ENCODE measurements at regions not wholly inside any gene's neighbourhood (a gene's known extent, or its start where the extent isn't known, plus 50 kb on each side); places are given as distances from the start of the nearest gene placed in this dataset.
A peak's percentile ranks its signal among the peaks of the same experiment; 100 is the strongest.

DNA sequence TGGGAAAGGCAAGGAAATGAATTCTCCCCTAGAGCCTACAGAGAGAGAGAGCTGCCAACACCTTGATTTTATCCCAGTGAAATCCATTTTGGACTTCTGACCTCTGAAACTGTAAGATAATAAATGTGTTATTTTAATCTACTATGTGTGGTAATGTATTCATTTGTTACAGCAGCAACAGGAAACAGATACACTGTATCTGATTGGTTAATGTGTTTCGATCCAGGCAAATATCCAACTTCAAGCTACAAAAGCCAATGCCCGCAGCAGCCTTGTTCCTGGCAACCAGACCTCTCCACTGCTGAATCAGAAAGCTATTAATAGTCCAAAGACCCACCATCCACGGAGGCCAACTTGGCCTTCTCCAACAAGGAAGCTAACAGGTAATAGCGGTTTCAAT, 318.1 kb downstream of the PTTG2 start:
- H3K4me3 ChIP-seq: no peak overlapping the region
- no peak overlapping the region for H3K27ac ChIP-seq
- H3K9me3 ChIP-seq (replicated peaks): no peaks in the 10 kb centered on the region
- no peaks in the 10 kb centered on the region for H3K36me3 ChIP-seq
- H3K4me1 ChIP-seq (replicated peaks): peaks cover 3% of the 10 kb centered on the region; the same call in 1 of the 2 replicates
- DNase-seq (ENCODE audit: low read depth in 1 of 2, low spot score in 2 of 2): no peak
- H3K27me3 ChIP-seq (replicated peaks): no peaks in the 10 kb centered on the region

DNA sequence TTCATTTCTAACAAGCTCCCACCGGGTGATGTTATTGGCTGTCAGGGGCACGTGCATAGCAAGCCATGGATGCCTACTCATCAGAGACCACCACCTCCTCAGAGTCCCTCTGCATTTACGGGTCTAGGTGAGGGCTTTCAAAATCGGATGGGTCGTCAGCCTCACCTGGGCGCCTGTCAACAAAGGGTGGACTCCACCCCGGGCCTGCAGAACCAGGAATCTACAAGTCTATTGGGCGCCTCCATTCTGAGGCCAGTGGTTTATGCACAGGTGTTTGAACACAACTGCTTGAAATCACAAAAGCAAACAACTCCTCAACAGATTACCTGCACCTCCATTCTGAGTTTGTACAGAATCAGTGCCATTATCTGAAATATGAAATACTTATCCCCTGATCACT, 318.9 kb downstream of the PTTG2 start:
- H3K9me3 ChIP-seq (replicated peaks): no peaks in the 10 kb centered on the region
- H3K27ac ChIP-seq: no peak overlapping the region
- H3K4me3 ChIP-seq: no peak overlapping the region
- DNase-seq (ENCODE audit: low read depth in 1 of 2, low spot score in 2 of 2): no peak
- H3K27me3 ChIP-seq (replicated peaks): no peaks in the 10 kb centered on the region
- no peaks in the 10 kb centered on the region for H3K36me3 ChIP-seq
- H3K4me1 ChIP-seq (replicated peaks): peaks cover 3% of the 10 kb centered on the region; the same call in 1 of the 2 replicates

DNA sequence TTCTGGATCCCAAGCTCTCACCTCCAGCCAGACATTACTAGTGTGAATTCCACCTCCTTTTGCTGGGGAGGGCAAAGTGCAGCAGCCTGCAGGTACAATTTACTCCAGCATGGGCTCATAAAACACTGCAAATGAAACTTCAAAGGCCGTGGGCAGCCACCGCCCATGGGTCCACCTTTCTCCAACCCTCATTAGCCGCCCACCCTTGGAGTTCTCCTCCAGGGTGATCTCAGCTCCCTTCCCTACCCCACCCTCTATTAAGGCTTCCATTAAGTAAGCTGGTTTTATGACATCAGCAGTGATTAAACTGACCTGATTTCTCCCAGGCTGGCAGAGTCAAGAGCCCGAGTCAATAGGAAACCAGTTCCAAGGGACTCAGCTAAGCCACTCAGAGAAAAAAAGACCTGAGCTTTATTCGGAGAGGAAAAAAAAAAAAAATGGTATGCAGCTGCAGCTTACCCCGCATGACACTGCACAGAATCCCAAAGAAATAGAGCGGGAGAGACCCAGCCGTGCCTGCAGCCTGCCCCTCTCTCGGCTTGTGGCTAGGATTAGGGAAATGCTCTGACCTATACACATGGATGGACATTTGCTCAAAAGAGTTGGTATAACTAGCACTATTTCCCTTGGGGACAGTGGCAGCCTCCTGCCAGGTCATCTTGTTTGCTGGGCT, 319.6 kb downstream of the PTTG2 start:
- peaks cover 3% of the 10 kb centered on the region; the same call in 1 of the 2 replicates for H3K4me1 ChIP-seq (replicated peaks)
- H3K27me3 ChIP-seq (replicated peaks): no peaks in the 10 kb centered on the region
- no peak overlapping the region for H3K4me3 ChIP-seq
- H3K9me3 ChIP-seq (replicated peaks): no peaks in the 10 kb centered on the region
- H3K27ac ChIP-seq: no peak overlapping the region
- no peak for DNase-seq (ENCODE audit: low read depth in 1 of 2, low spot score in 2 of 2)
- no peaks in the 10 kb centered on the region for H3K36me3 ChIP-seq

DNA sequence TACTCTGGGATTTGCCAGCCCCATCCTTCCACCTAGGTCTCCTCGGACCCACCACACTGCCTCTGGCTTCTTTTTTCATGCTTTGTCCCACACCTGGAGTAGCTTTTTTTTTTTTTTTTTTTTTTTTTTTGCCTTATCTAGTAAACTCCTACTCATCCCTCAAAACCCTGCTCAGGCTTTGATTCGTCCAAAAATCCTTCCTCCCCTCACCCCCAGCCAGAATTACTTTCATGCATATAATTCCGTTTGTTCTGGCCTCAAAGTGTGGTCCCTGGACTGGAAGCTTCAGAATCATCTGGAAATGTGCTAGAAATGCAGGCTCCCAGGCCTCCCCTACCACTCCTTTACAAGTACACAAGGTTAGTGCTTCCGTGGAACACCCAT, 320.1 kb downstream of the PTTG2 start:
- DNase-seq (ENCODE audit: low read depth in 1 of 2, low spot score in 2 of 2): no peak
- H3K4me1 ChIP-seq (replicated peaks): peaks cover 3% of the 10 kb centered on the region; the same call in 1 of the 2 replicates

DNA sequence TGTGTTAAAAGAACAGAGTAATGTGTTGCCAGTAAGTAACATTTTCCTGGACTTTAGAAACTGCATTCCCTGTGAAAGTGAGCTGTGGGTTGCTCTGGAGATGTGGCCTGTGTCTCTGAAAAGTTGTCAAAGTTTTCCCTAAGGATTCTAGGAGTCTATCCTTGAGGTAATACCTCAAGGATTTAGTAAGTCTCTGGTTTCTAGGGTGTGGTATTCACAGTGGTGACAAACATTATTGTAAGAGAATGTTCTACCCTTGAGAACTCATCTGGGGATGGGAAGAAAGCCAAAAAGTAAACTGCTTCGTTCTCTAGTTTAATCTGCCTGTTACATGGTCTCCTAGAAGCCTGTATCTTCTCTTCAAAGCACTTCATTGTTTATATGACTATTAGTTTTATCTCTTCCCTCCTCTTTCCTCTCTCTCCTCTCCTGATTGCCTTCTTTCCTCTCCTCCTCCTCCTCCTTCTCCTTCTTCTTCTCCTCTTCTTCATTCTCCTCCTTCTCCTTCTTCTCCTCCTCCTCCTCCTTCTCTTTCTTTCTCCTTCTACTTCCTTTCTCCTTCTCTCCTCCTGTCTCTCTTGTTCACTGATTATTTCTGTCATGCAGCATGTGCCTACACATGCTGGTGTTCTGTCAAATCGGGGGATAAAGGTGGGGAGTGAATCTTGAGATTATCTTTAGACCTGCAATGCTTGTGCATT, 321.3 kb downstream of the PTTG2 start:
- Histone ChIP-seq H3K4me3 (no peak overlapping the region), H3K27ac (no peak overlapping the region), H3K4me1 (replicated peaks) (peaks cover 3% of the 10 kb centered on the region; the same call in 1 of the 2 replicates), H3K27me3 (replicated peaks) (no peaks in the 10 kb centered on the region), H3K9me3 (replicated peaks) (no peaks in the 10 kb centered on the region), H3K36me3 (no peaks in the 10 kb centered on the region)
- peak in 1 of 2 experiments; percentile 9 for DNase-seq (ENCODE audit: low read depth in 1 of 2, low spot score in 2 of 2)

More for the DNA sequence above, 320.1 kb downstream of the PTTG2 start:
- H3K9me3 ChIP-seq (replicated peaks): no peaks in the 10 kb centered on the region
- no peaks in the 10 kb centered on the region for H3K36me3 ChIP-seq
- no peak overlapping the region for H3K4me3 ChIP-seq
- H3K27ac ChIP-seq: no peak overlapping the region
- no peaks in the 10 kb centered on the region for H3K27me3 ChIP-seq (replicated peaks)

DNA sequence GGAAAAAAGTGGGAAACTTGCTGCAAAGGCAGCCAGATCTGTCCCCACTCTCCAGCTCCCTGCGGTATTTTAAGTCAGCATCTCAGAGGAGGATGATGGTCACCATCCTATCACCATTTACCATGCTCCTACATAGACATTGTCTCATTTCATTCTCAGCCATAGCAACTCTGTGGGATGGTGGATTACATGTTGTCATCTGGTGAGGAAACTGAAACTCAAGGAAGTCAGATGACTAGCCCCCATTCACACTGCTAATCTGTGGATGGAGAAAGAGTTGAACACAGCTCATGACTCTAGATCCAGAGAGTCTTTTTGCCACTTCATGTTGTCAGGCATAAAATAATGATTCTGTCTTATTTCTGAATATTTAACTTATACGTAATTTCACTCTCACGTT, 323.5 kb downstream of the PTTG2 start:
- H3K4me3 ChIP-seq: no peak overlapping the region
- peaks cover 3% of the 10 kb centered on the region; the same call in 1 of the 2 replicates for H3K4me1 ChIP-seq (replicated peaks)
- H3K27me3 ChIP-seq (replicated peaks): no peaks in the 10 kb centered on the region
- no peak overlapping the region for H3K27ac ChIP-seq
- H3K9me3 ChIP-seq (replicated peaks): no peaks in the 10 kb centered on the region
- no peaks in the 10 kb centered on the region for H3K36me3 ChIP-seq
- no peak for DNase-seq (ENCODE audit: low read depth in 1 of 2, low spot score in 2 of 2)

DNA sequence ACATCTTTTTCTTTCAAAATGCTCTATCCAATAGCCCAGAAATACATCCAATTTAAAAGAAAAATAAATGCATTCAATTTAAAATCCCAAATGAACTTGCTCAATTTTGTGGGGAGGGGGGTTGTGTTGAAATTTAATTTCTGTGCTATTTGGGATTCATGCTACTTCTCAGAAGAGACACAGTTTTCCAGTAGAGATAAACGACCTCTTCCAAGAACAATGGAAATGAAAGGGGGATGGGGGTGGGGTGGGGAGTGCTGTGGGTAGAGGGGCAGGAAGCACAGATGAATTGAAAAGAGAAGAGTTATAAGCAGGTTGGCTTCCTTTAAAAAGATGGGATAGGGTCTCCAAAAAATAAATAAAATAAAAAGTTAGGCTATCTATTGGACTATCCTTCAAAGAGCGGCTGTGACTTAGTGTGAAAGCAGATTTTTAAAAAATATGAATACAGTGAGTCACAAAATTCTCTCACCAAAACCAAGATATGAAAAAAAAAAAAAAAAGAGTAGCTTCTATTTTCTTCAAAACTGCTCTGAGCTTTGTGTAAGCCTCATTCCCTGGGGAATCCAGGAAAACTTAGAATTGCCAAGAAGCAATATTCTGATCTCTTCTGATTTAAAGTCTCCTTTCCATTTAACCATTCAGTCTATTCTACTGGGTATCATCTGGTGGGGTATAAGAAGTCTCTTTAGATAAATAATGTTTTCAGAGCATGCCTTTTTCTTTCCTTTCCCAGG, 324.3 kb downstream of the PTTG2 start:
- H3K27ac ChIP-seq: no peak overlapping the region
- H3K9me3 ChIP-seq (replicated peaks): no peaks in the 10 kb centered on the region
- H3K27me3 ChIP-seq (replicated peaks): no peaks in the 10 kb centered on the region
- H3K36me3 ChIP-seq: no peaks in the 10 kb centered on the region
- H3K4me1 ChIP-seq (replicated peaks): peaks cover 3% of the 10 kb centered on the region; the same call in 1 of the 2 replicates
- no peak for DNase-seq (ENCODE audit: low read depth in 1 of 2, low spot score in 2 of 2)
- no peak overlapping the region for H3K4me3 ChIP-seq

DNA sequence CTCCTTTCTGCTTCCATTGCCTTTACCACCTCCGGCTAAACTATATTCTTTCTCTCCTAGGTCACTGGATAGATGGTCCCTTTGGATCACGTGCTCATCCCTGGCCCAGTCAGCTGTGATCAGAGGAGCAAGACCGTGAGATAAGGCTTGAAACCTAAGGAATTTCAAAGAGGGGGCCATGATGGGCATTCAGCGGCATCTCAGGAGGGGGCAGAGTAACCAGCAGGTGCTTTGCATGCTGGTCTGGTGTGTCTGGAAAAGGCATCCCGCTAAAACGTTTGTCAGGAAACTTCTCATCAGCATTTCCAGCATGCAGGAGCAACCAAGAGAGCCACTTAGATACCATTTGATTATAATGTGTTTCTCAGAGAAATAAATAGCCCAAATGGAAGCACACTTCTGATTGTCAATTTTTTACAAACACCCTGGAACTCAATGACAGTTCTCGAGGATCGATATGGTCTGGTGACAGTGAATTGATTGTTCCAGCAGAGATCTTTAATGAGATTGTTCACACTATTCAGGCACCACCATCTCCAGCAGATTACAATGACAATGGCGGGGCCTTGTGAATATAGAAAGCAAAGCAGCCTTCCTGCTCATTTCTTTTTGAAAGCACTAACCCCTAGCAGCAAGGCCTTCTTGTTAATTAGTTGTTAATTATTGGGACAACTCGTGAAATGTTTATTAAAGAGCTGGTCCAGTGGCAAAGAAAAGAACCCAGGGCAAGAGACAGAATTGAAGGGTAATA, 327.1 kb downstream of the PTTG2 start:
- Histone ChIP-seq H3K9me3 (replicated peaks) (no peaks in the 10 kb centered on the region), H3K27ac (no peak overlapping the region), H3K4me1 (replicated peaks) (peaks cover 10% of the 10 kb centered on the region), H3K4me3 (no peak overlapping the region), H3K36me3 (no peaks in the 10 kb centered on the region), H3K27me3 (replicated peaks) (no peaks in the 10 kb centered on the region)
- DNase-seq (ENCODE audit: low read depth in 1 of 2, low spot score in 2 of 2): no peak

DNA sequence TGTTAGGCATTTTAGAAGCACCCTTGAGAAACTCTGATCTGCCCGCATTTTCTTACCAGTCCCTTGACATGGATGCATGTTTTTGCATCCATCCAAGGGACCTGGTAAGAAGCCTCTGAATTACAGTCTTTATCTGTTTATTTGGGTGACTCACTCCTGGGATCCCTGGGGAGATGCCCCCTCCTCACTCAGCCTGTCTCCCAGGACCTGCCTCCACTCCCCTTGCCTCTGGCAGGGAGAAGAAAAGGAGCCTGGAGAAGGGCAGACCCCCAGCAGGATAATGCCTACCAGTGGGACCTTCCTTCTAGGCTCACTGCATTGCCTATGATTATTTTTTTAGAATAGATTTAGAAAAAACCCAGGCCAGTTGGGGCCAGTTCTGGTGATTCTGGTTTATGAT, 329.4 kb downstream of the PTTG2 start:
- Histone ChIP-seq H3K9me3 (replicated peaks) (no peaks in the 10 kb centered on the region), H3K4me3 (no peak overlapping the region), H3K36me3 (no peaks in the 10 kb centered on the region), H3K4me1 (replicated peaks) (peaks cover 10% of the 10 kb centered on the region), H3K27ac (no peak overlapping the region), H3K27me3 (replicated peaks) (no peaks in the 10 kb centered on the region)
- no peak for DNase-seq (ENCODE audit: low read depth in 1 of 2, low spot score in 2 of 2)

DNA sequence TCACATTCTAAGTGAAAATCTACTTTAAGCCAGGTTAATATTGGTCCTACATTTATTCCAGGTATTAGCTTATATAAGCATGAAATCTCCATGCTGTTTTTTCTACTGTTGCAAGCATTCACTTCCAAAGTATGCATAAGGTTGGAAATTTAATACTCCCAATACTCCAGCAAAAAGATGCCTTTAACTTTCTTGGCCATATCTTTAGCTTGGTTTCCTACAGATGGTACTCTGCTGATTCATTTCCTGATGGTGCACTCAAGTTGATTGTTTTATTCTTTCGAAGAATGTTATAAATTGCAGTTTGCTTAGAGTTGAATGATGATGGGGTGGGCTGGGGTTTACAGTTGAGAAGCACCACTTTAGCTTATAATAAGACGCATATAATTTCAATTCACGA, 330.2 kb downstream of the PTTG2 start:
- Histone ChIP-seq H3K36me3 (no peaks in the 10 kb centered on the region), H3K4me3 (no peak overlapping the region), H3K27me3 (replicated peaks) (no peaks in the 10 kb centered on the region), H3K27ac (no peak overlapping the region), H3K4me1 (replicated peaks) (peaks cover 10% of the 10 kb centered on the region), H3K9me3 (replicated peaks) (no peaks in the 10 kb centered on the region)
- DNase-seq (ENCODE audit: low read depth in 1 of 2, low spot score in 2 of 2): peak in 1 of 2 experiments; percentile 16

DNA sequence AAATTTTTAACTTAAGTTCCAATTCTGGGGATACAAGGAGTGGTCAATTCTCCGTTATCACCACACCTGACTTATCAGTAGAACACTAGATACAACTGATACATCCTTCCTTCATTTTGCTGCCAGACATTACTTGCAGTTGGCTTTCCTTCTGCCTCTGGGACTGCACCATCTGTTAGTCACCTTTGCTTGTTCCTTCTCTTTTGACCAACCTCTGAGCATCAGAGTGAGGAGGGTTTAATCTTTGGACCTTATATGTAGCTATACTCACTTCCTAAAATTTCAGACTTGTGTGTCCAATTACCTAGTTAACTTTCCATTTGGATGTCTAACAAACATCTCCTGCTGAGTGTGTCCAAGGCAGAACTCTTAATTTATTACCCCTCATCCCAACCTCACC, 330.7 kb downstream of the PTTG2 start:
- Histone ChIP-seq H3K9me3 (replicated peaks) (no peaks in the 10 kb centered on the region), H3K27ac (no peak overlapping the region), H3K36me3 (no peaks in the 10 kb centered on the region), H3K4me1 (replicated peaks) (peaks cover 10% of the 10 kb centered on the region), H3K27me3 (replicated peaks) (no peaks in the 10 kb centered on the region), H3K4me3 (no peak overlapping the region)
- DNase-seq (ENCODE audit: low read depth in 1 of 2, low spot score in 2 of 2): no peak

DNA sequence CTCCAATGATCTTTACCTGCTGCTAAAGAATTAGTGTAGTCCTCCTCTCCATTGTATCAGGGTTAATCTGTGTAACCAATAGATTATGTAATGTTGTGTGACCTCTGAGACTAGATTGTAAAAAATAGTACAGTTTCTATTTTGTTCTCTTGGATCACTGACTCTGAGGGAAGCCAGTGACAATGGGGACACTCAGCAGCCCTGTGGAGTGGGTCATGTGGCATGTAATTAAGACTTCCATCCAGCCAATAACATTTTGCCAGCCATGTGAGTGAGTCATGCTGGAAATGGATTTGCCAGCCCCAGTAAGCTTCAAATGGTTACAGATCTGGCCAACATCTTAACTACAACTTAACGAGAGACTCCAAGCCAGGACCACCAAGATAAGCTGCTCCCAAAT, 332.3 kb downstream of the PTTG2 start:
- H3K36me3 ChIP-seq: no peaks in the 10 kb centered on the region
- H3K4me3 ChIP-seq: no peak overlapping the region
- DNase-seq (ENCODE audit: low read depth in 1 of 2, low spot score in 2 of 2): no peak
- H3K27ac ChIP-seq: no peak overlapping the region
- no peaks in the 10 kb centered on the region for H3K27me3 ChIP-seq (replicated peaks)
- no peaks in the 10 kb centered on the region for H3K9me3 ChIP-seq (replicated peaks)
- H3K4me1 ChIP-seq (replicated peaks): peaks cover 10% of the 10 kb centered on the region

DNA sequence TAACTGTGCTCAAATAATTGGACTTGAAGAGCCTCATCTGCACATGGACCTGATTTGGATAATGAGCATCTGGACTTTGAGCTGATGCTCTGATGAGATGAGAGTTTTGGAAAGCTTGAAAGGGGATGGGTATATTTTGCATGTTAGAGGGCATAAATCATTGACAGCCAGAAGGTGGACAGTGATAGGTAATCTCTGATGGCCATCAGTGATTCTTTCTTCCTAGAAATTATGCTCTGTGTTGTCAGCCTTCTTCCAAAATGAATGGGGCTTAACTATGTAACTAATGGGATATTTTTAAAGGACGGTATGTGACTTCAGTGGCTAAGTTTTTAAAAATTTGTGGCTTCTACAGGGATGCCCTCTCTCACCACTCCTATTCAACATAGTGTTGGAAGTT, 334.0 kb downstream of the PTTG2 start:
- Histone ChIP-seq H3K36me3 (no peaks in the 10 kb centered on the region), H3K4me3 (no peak overlapping the region), H3K27me3 (replicated peaks) (no peaks in the 10 kb centered on the region), H3K4me1 (replicated peaks) (peaks cover 10% of the 10 kb centered on the region), H3K9me3 (replicated peaks) (no peaks in the 10 kb centered on the region), H3K27ac (no peak overlapping the region)
- no peak for DNase-seq (ENCODE audit: low read depth in 1 of 2, low spot score in 2 of 2)

All from SJSA1 (cell line).